Calu3 (cell line): ENCODE measurements at regions not wholly inside any gene's neighbourhood (a gene's known extent, or its start where the extent isn't known, plus 50 kb on each side); places are given as distances from the start of the nearest gene placed in this dataset.

Source experiments
- BruUV-seq: library from RNA; stranded (reverse); fragments of 400-500 nt; replicated peaks from 2 replicates; lab custom pipeline; 2021; lab: Mats Ljungman, UMichigan
- CTCF ChIA-PET: fragments of 300-600 bp; sonication (Branson Sonifier 250); formaldehyde crosslinking; loops from one replicate; lab custom pipeline; 2022; ENCODE audit warnings: antibody characterized with exemption; lab: Charles Lee
- DNase-seq: peaks from one replicate; pipeline ENCODE4 v3.0.0; 2022
- H3K27ac Mint-ChIP-seq: one replicate; pipeline ENCODE4 v1.8.0; 2022; ENCODE audit warnings: mixed read lengths; ENCODE audit not compliant: unreplicated experiment
- H3K27me3 Mint-ChIP-seq: one replicate; pipeline ENCODE4 v1.8.0; 2022; ENCODE audit warnings: mixed read lengths; ENCODE audit not compliant: unreplicated experiment
- H3K36me3 Mint-ChIP-seq: one replicate; pipeline ENCODE4 v1.8.0; 2022; ENCODE audit warnings: mild to moderate bottlenecking, moderate library complexity, mixed read lengths; ENCODE audit not compliant: insufficient read depth, unreplicated experiment
- H3K4me1 Mint-ChIP-seq: one replicate; pipeline ENCODE4 v1.8.0; 2022; ENCODE audit warnings: mild to moderate bottlenecking, low read depth, mixed read lengths; ENCODE audit not compliant: unreplicated experiment
- H3K4me3 Mint-ChIP-seq: one replicate; pipeline ENCODE4 v1.8.0; 2022; ENCODE audit warnings: mild to moderate bottlenecking, low read depth, moderate library complexity, mixed read lengths; ENCODE audit not compliant: unreplicated experiment
- H3K9me3 Mint-ChIP-seq: one replicate; pipeline ENCODE4 v1.8.0; 2022; ENCODE audit warnings: low read depth, mixed read lengths; ENCODE audit not compliant: unreplicated experiment
- CTCF ChIP-seq: fragments of 200-600 bp; IDR thresholded peaks from one replicate; pipeline ENCODE4 v1.8.0; 2022; ENCODE audit warnings: antibody characterized with exemption; ENCODE audit not compliant: unreplicated experiment
- intact Hi-C: fragments of 100-400 bp; cut with micrococcal nuclease; formaldehyde crosslinking; loops from one replicate; pipeline ENCODE4 v1.10.0; 2022; ENCODE audit not compliant: unreplicated experiment

DNA sequence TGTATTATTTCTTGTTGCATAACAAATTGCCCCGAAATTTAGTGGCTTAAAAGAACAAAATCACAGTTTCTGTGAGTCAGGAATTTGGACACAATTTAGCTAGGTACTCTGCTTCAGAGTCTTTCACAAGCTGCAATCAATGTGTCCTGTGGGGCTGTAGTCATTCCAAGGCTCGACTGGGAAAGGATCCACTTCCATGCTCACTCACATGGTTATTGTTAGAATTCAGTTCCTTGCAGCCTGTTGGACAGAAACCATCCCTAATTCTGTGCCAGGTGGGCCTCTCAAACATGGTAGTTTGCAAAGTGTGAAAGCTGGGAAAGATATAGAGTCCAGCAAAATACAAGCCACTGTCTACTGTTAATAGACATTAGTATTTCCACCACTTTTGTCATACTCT is 59.7 kb upstream of the ARID2 start:
- no TSS peak for BruUV-seq
- no peaks in the 10 kb centered on the region for H3K27me3 Mint-ChIP-seq
- CTCF ChIA-PET, result interaction anchor here (0.6 kb wide), 1 partner anchor 8 kb away, joined by 3 read pairs; no protein-coding TSS in a partner anchor
- H3K36me3 Mint-ChIP-seq, result no peaks in the 10 kb centered on the region
- TF ChIP-seq CTCF, result no peak
- intact Hi-C loops, result no loop called here
- no peaks in the 10 kb centered on the region for H3K9me3 Mint-ChIP-seq
- no peak for DNase-seq
- no peak overlapping the region for H3K27ac Mint-ChIP-seq
- no peak overlapping the region for H3K4me3 Mint-ChIP-seq
- peaks cover 8% of the 10 kb centered on the region for H3K4me1 Mint-ChIP-seq

DNA sequence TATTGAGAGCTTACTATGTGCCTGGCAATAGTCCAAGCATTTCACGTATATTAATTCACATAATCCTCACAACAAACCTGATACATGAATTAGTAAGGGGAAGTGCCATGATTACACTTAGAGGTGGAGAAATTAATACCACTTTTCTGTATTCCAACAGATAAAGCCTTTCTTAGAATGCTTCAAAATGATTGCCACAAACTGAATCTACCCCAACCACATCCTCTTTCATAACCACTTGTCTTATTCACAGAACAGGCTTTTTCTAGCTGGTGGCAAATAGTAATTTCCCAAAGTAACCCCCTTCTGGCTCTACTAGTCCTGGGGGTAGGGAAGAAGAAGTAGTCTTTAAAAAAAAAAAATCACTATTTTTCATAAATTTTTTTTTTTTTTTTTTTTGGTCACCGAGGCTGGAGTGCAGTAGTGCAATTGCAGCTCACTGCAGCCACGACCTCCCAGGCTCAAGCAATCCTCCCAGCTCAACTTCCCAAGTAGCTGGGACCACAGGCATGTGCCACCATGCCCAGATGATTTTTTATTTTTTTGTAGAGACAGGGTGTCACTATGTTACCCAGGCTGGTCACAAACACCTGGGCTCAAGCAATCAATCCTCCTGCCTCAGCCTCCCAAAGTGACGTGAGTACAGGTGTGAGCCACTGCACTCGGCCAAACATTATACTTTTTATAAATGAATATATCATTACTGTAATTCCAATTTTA is 59.0 kb upstream of the ARID2 start:
- Mint-ChIP-seq H3K36me3 (no peaks in the 10 kb centered on the region), H3K4me1 (peaks cover 8% of the 10 kb centered on the region), H3K27ac (no peak overlapping the region), H3K9me3 (no peaks in the 10 kb centered on the region), H3K4me3 (no peak overlapping the region), H3K27me3 (no peaks in the 10 kb centered on the region)
- no TSS peak for BruUV-seq
- intact Hi-C loops, result no loop called here
- CTCF ChIA-PET, result no interaction called here
- DNase-seq, result no peak
- TF ChIP-seq CTCF, result no peak

DNA sequence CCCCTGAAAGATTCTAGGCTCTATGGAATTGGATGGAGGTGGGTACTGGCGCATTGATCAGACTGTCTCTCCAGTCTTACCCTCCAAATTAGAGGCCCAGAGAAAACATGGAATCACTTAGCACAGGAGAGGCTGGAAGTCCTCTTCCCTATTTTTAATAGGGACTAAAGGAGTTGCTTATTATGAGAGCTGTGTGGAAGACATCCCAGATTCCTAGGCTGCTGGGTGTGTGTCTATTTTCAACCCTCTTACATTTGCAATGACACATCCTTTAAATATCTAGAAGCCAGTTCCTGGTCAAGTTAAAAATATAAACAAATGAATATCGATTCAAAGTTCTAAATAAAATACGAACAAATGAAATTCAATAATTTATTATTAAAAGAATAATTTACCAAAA is 58.3 kb upstream of the ARID2 start:
- Mint-ChIP-seq H3K4me1 (peaks cover 8% of the 10 kb centered on the region), H3K27me3 (no peaks in the 10 kb centered on the region), H3K9me3 (no peaks in the 10 kb centered on the region), H3K36me3 (no peaks in the 10 kb centered on the region), H3K4me3 (no peak overlapping the region), H3K27ac (no peak overlapping the region)
- CTCF ChIA-PET, result no interaction called here
- no peak for TF ChIP-seq CTCF
- intact Hi-C loops, result no loop called here
- DNase-seq, result no peak
- no TSS peak for BruUV-seq

DNA sequence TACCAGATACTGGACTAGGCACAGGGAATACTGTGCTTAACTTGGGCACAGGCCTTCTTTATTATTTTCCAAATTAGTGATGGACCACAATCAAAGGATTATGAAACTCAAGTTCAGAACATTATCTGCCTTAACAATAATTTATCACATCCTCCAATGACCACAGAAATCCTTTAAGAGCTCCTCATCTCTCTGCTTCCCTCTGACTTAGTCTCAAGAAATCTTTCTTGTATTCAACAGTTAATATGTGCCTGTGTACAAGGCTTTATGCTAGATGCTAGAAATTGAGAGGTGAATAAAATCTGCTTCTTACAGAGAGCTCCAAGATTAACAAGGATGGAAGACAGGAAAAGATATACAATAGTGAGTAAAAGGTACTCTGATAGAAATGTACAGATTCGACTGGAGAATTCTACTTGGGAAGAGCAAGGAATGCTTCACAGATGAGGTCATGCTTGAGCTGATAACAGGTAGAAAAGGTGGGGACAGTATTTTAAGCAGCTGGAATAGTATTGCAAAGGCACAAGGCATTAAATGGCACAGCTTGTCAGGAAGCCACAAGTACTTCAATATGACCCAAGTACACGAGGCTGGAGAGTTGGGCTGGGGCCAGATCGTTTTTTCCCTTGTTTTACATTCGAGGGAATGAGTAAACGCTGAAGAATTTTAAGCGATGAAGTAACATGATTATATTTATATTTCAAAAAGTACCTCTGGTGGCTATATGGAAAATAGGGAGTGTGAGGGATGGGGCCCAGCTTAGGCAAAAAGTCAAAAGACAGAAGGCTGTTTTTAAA is 55.1 kb upstream of the ARID2 start:
- no peak overlapping the region for H3K4me3 Mint-ChIP-seq
- TF ChIP-seq CTCF, result no peak
- H3K36me3 Mint-ChIP-seq, result no peaks in the 10 kb centered on the region
- H3K9me3 Mint-ChIP-seq, result no peaks in the 10 kb centered on the region
- BruUV-seq, result no TSS peak
- H3K27ac Mint-ChIP-seq, result no peak overlapping the region
- no peaks in the 10 kb centered on the region for H3K27me3 Mint-ChIP-seq
- no peaks in the 10 kb centered on the region for H3K4me1 Mint-ChIP-seq
- intact Hi-C loops, result no loop called here
- peak; percentile 59 for DNase-seq
- CTCF ChIA-PET, result interaction anchor here (0.8 kb wide), 1 partner anchor 37 kb away, joined by 7 read pairs; no protein-coding TSS in a partner anchor
